GM19193 (cell line): ENCODE measurements at regions not wholly inside any gene's neighbourhood (a gene's known extent, or its start where the extent isn't known, plus 50 kb on each side); places are given as distances from the start of the nearest gene placed in this dataset.

Experiments
- POLR2A ChIP-seq: IDR thresholded peaks from 4 replicates; pipeline ENCODE4 v1.6.1; 2011; ENCODE audit not compliant: insufficient read depth, insufficient read length; ENCODE audit errors: extremely low read depth

DNA sequence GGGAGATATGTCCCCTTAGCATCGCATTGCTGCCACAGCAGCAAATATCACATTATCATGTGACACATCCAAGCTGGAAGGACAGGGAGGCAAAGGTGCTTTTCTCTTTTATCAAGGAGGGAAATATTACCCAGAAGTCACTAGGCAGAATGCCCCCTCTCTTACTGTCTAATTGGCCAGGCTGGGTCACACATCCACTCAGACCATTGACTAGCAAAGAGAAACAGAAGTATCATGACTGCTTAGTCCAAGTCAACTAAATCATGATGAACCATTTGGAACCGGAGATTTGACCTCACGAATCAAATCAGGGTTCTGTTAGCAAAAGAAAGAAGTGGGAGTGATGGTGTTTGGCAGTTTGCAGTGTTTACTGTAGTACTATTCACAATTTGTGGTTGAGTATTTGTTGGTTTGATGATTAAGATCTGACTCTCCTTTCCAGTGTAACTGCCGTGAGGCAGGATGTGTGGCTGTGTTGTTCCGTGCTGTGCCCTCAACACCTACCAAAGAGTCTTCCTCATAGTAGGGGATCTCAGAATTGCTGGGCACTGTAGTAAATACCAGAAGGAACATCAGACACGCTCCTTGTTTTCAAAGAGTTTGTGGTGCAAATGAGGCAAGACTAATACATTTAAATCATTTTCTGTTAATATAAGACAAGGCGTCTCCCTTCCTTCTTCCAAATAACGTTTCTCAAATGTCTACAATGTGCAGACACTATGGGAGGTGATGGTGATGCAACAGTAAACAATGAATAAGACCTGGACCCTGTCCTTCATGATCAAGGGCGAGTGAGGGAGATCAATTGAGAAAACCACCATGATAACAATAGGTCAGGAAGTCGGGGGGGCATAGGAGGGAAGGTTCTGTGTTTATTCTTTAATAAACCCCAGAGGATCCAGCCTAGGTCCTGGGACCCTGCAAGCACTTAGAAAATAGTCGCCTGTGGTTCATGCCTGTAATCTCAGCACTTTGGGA is 194.4 kb upstream of the CRY1 start:
- TF ChIP-seq POLR2A, result no peak

DNA sequence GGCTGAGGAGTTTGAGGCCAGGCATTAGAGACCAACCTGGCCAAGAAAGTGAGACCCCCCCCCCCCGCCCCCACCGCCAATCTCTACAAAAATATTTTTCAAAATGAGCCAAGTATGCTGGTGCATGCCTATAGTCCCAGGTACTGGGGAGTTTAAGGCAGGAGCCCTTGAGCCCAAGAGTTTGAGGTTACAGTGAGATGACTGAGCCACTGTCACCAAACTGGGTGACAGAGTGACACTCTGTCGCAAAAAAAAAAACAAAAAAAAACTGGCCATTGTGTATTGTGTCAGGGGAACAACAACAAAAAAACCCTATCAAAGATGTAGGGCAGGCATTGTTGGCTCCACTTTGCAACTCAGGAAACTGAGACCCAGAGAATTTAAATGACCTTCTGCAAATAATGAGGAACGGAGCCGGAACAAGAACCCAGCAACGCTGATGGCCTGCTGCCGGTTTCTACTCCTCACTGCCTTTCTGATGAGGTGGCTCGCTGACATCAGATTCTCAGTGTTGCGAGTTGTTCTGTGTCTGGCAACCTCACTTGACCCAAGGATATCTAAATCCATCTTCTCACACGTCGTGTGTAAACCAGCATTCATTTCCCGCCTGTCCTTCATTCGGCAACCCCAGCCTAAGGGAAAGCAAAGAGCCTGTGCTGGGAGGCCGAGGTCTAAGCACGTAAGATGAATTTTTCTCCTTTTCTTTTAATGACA is 195.2 kb upstream of the CRY1 start:
- TF ChIP-seq POLR2A, result no peak

DNA sequence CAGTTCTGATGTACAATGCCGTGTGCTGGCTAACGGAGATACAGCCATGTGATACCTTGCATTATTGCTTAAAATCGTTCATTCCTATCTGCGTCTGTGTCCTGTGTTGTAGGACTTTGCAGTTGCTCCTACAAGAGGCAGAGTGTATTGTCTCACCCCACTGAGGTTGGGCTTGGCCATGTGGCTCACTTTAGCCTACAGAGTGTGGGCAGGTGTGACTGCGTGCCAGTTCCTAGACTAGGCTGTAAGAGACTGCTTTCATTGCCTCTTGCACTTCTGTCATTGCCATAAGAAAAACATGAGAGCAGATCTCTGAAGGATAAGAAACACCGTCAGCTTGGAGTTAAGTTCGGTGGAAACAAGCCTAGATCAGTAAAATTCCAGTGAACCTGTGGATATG is 197.7 kb upstream of the CRY1 start:
- TF ChIP-seq POLR2A, result no peak

DNA sequence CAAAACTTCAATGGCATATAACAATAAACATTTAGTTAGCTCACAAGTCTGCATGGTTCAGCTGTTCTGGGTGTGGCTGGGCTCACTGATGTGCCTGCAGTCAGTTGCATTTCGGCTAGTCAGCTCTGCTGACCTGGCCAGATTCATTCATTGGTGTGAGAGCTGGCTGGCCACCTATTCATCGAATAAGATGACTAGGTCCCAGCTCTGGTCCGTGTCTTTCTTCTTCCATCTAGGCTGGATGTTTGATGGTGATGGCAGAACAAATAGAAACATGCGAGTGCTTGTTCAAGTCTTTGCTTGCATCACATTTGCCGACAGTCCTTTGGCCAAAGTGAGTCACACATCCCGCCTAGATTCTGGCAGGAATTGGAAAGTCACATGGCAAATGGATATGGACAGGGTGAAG is 203.3 kb upstream of the CRY1 start:
- TF ChIP-seq POLR2A, result no peak

DNA sequence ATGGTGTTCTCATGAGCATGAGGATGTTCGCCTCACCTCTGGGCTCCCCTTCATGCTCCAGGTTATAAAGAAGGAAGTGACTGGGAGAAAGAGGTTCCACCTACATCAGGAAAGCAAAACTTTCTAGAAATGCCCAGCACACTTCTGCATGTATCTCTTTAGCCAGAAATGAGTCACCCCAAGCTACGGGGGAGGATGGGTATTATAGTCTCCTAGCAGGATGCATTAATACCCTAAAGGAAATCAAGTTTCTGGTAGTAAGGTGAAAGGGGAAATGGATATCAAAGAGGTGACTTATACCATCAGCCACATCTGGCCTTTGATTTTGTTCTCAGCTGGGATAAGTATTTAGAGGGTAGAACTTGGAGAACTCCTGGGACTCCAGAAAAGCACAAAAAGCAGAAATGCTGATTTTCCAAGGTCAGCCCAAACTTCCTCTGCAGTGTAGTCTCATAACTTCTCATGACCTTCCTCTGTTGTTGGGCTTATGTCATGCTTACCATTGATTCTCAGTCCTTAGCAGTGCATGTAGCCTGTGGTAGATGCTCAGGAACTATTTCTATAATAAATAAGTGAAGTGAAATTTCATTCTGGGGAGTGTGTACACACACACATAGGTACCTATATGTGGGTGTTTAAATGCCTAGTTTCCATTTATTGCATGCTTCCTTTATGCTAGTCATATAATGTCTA is 209.4 kb upstream of the CRY1 start:
- no peak for TF ChIP-seq POLR2A

DNA sequence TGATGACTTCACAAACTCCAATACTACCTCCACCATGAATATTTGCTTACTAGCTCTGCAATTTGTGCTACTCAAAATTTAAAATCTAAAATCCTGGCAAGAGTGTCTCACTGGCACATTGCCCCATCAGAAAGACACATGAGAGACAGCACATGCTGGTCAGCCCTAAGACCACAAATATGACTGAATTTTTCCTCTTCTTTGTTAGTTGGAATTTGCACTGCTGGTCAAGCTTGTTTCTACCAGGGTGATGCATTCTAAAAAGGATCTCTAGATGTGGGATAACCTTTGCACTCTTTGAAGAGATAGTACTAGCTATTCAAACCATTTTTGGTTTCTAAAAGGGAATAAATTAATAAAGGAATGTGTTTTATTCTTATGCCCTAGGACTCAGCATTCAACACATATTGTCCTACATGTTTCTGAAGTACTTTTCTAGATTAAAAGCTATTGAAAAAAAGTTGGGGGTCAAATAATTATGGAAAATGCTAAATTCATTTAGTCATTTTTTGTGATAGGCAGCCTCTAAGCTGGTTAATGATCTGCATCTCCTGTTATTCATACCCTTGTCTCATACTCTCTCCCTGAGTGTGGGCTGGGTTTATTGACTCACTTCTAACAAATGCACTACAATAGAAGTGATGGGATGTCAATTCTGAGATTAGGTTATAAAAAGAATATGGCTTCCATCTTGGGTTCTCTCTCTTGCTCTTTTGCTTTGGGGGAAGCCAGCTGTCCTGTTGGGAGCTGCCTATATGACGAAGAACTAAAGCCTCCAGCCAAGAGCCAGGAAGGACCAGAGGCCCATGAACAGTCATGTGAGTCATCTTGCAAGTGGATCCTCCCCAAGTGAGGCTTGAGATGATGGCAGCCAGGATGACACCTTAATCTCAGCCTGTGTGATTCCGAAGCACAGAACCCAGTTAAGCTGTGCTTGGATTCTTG is 211.5 kb upstream of the CRY1 start:
- TF ChIP-seq POLR2A, result no peak

DNA sequence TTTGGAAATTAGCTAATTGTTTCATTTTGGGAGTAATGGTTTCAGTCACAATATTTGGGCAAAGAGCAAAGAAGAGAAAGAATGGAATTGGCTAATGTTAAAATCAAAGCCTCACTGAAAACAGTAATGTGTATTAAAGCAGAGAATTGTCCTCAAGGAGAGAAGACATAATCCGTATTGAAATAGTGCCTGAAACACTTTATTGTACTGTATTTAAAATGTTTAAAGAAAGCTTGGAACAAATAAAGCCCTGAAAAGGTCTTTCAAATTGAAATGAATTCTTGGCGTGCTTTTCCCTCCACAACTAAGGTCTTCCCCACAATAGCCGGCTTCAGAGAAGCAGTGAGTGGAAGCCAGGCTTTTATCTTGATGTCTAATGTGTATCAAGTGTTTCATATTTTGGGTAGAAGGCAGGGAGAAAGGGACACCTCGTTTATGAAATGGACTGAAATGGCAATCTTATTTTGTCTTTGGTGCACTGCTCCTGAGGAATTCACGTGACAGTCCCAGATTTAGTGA is 212.9 kb upstream of the CRY1 start:
- TF ChIP-seq POLR2A, result no peak

DNA sequence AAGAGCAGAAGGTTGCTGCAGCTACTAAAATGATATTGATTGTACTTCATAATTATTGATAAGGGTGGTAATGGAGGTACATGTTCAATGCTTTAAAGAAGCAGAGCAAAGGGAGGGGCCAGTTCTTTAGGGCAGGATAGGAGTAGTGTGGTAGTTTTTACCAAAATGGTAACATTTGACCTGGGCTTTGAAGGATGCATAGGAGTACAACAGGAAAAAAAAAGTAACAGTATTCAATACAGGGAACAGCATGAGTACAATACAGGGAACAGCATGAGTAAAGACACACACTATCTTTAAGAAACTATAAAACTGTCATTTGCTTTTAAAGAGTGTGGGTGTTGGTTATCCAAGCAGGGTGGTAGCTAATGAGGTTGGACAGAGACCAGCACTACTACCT is 215.0 kb upstream of the CRY1 start:
- no peak for TF ChIP-seq POLR2A

DNA sequence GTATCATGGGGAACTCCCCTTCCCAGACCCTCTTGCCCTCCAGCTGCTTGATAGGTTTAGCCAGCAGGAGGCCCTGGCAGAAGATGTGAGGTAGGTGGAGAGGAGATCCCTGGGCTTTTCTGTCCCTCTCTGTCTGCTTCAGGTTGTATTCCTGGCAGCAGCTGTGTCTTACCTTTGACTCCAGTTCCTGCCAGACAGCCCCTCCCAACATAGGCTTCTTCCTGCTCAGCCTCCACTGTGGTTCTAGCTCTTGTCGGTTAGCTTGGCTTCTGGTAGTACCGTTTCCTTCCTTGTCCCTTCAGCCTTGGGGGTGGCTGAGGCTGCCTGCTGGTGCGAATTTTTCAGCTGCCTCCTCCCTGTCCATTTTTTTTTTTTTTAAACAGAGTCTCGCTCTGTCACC is 215.7 kb upstream of the CRY1 start:
- TF ChIP-seq POLR2A, result no peak

DNA sequence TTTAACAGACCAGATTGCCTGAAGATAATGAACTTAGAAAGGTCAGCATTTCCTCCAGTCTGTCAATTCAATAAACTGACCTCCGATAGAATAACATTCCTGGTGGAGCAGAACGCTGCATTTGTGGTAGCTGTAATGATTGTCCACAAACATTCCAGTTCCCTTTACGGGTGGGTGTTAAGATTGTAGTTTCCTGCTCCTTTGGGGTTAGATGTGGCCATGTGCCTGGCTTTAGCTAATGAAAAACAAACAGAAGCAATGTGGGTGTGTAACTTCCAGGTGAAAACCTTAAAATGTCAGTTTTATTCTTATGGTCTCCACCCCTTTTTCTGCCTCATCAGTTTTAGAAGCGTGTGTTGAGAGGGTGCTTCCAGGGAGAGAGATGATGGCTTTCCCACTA is 217.3 kb upstream of the CRY1 start:
- no peak for TF ChIP-seq POLR2A

DNA sequence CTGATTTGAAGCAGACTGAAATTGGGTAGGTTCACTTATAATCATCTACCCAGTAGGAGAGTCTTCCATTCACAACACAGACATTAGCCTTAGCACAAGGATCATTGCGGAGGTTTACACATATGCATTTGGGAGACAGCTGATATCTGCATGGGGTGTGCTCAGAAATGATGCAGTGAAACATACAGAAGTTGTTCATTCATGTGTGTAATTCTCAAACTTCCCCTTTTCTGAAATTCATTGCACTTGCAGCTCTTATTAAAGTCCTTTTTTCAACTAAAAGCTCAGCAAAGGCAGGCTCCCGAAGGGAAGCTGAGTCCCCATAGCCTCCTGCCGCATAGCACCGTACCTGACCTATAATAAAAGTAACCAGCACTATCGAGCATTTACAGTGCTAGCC is 218.3 kb upstream of the CRY1 start:
- no peak for TF ChIP-seq POLR2A

DNA sequence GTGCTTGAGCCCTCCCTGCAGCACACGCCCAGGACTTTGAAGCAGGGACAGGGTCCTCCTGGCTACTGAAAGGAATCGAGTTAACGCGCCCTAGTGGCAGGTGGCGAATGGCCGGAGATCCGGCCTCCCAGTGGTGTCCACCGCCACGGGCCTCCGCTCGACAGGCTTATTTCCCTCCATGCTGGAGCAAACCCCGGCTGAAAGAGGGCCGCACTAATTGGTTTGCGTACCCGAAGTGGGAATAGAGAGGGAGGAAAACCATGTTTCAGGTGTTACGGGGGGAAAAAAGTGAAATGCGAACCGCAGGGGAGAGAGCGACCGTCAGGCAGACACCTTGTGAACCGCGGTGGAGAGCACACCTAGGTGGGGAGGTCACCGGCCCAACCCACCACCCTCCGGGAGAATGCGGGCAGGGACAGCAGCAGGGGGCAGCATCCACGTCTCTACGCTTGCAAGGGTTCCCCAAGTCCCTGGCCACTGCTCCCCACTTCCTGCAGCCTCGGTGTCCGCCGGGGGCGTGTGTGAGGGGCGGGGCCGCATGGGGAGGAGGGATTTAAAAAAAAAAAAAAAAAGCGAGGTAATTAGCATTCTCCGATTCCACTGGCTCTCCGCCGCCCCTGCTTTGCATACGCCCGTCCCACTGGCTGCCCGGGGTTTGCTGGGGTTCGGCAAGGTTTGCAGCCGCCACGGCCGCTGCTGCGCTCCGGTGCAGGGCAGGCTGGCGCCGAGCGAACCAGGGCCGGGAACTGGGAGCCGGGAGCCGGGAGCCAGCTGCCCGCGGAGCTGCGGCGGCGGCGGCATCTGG is 224.6 kb upstream of the CRY1 start:
- no peak for TF ChIP-seq POLR2A

DNA sequence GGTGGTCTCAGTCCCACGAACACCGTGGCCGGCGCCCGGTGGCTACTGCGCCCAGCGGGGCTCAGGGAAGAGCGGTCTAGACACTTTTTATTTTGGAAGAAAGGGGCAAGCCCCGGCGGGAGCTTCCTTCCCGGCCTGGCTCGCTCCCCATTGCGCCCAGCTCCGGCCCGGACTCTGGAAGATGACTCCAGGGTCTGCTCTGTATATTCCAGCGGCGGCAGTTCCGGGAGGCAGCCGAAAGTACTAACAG is 225.1 kb upstream of the CRY1 start:
- no peak for TF ChIP-seq POLR2A
